WTC11 (cell line): ENCODE measurements at regions not wholly inside any gene's neighbourhood (a gene's known extent, or its start where the extent isn't known, plus 50 kb on each side); places are given as distances from the start of the nearest gene placed in this dataset.

ENCODE experiments used
- ATAC-seq: fragments of 200-7000 bp; cut with Tn5 transposase; 2 replicates; pipeline ENCODE4 v1.10.0; 2021; ENCODE audit warnings: mild to moderate bottlenecking, moderate library complexity
- CTCF ChIA-PET: fragments of 300-600 bp; sonication (Branson Sonifier 250); formaldehyde crosslinking; loops from one replicate; lab custom pipeline; 2021; ENCODE audit warnings: antibody characterized with exemption; lab: Charles Lee
- POLR2A ChIA-PET: fragments of 350-600 bp; sonication (Branson Sonifier 250); formaldehyde crosslinking; loops from one replicate; lab custom pipeline; 2021; ENCODE audit warnings: antibody characterized with exemption; lab: Charles Lee
- DNase-seq: peaks from one replicate; pipeline ENCODE4 v3.0.0; 2021; ENCODE audit warnings: low spot score
- H3K27ac Mint-ChIP-seq: 2 replicates; pipeline ENCODE4 v1.8.0; 2021; ENCODE audit warnings: mixed read lengths
- H3K27me3 Mint-ChIP-seq: 2 replicates; pipeline ENCODE4 v1.8.0; 2021; ENCODE audit warnings: low read depth, mild to moderate bottlenecking, moderate library complexity, mixed read lengths
- H3K36me3 Mint-ChIP-seq: 2 replicates; pipeline ENCODE4 v1.8.0; 2021; ENCODE audit warnings: mixed read lengths
- H3K4me1 Mint-ChIP-seq: 2 replicates; pipeline ENCODE4 v1.8.0; 2022; ENCODE audit warnings: mixed read lengths
- H3K4me3 Mint-ChIP-seq: 2 replicates; pipeline ENCODE4 v1.8.0; 2021; ENCODE audit warnings: mild to moderate bottlenecking, moderate library complexity, mixed read lengths
- H3K9me3 Mint-ChIP-seq: 2 replicates; pipeline ENCODE4 v1.8.0; 2021; ENCODE audit warnings: mixed read lengths
- FOXK1 ChIP-seq: sonication (generic); formaldehyde crosslinking; IDR thresholded peaks from 2 replicates; pipeline ENCODE4 v1.8.0; 2022; ENCODE audit warnings: mild to moderate bottlenecking, moderate library complexity, missing genetic modification reagents
- NFE2L1 ChIP-seq: sonication (generic); formaldehyde crosslinking; IDR thresholded peaks from 2 replicates; pipeline ENCODE4 v1.8.1; 2023; ENCODE audit warnings: missing genetic modification reagents
- RELA ChIP-seq: sonication (generic); formaldehyde crosslinking; IDR thresholded peaks from 2 replicates; pipeline ENCODE4 v1.8.1; 2022; ENCODE audit warnings: missing genetic modification reagents, mild to moderate bottlenecking, borderline replicate concordance
- SP1 ChIP-seq: sonication (generic); formaldehyde crosslinking; conservative IDR thresholded peaks from 2 replicates; pipeline ENCODE4 v1.8.1; 2022; ENCODE audit warnings: missing genetic modification reagents
- TCF7 ChIP-seq: sonication (generic); formaldehyde crosslinking; IDR thresholded peaks from 2 replicates; pipeline ENCODE4 v1.8.0; 2022; ENCODE audit warnings: mild to moderate bottlenecking, low read depth, missing genetic modification reagents, moderate library complexity
- ZNF671 ChIP-seq: fragments of 250-450 bp; sonication (Bioruptor Pico); IDR thresholded peaks from 2 replicates; pipeline ENCODE4 v1.8.0; 2021; ENCODE audit warnings: mild to moderate bottlenecking
- TF ChIP-seq, protein P1 (sequence below): sonication (generic); formaldehyde crosslinking; IDR thresholded peaks from 2 replicates; pipeline ENCODE4 v1.8.1; 2022; ENCODE audit warnings: mild to moderate bottlenecking, missing genetic modification reagents, moderate library complexity, borderline replicate concordance
- TF ChIP-seq, protein P2 (sequence below): sonication (generic); formaldehyde crosslinking; IDR thresholded peaks from 2 replicates; pipeline ENCODE4 v1.8.0; 2022; ENCODE audit warnings: missing genetic modification reagents
- TF ChIP-seq, protein P3 (sequence below): sonication (generic); formaldehyde crosslinking; IDR thresholded peaks from 2 replicates; pipeline ENCODE4 v1.8.1; 2022; ENCODE audit warnings: missing genetic modification reagents, borderline replicate concordance
- TF ChIP-seq, protein P4 (sequence below): sonication (generic); formaldehyde crosslinking; IDR thresholded peaks from 2 replicates; pipeline ENCODE4 v1.8.0; 2022; ENCODE audit warnings: mild to moderate bottlenecking, missing genetic modification reagents
- TF ChIP-seq, protein P5 (sequence below): sonication (generic); formaldehyde crosslinking; IDR thresholded peaks from 2 replicates; pipeline ENCODE4 v1.8.0; 2023; ENCODE audit warnings: missing genetic modification reagents
- TF ChIP-seq, protein P6 (sequence below): fragments of 250-450 bp; sonication (Bioruptor Pico); IDR thresholded peaks from 2 replicates; pipeline ENCODE4 v2.1.2; 2022; ENCODE audit warnings: mild to moderate bottlenecking, moderate library complexity

DNA sequence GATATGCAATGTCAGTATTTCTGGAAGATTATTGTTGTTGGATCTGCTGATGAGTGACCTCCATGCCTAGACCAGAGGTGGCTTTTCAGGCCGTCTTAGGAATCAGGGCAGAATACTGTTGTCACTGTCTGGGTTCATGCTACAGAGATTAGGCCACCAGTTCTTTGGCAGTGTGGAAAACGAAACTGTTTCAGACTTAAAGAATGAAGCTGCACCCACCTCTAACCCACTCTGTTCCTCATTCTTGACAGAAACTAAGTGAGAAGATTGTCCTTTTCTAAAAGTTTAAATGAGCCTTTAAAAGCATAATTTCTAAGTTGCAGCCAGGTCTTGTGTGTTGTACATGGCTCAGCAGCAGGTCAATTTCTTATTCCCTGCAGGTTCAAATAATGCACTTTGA lies 444.3 kb downstream of the ENC1 start (continued):
- TF ChIP-seq, protein P1, sequence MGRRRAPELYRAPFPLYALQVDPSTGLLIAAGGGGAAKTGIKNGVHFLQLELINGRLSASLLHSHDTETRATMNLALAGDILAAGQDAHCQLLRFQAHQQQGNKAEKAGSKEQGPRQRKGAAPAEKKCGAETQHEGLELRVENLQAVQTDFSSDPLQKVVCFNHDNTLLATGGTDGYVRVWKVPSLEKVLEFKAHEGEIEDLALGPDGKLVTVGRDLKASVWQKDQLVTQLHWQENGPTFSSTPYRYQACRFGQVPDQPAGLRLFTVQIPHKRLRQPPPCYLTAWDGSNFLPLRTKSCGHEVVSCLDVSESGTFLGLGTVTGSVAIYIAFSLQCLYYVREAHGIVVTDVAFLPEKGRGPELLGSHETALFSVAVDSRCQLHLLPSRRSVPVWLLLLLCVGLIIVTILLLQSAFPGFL (CRISPR knock-in tag): no peak
- TF ChIP-seq SP1 (CRISPR knock-in tag) (no peak), FOXK1 (CRISPR knock-in tag) (no peak), RELA (CRISPR knock-in tag) (no peak)
- TF ChIP-seq, protein P2, sequence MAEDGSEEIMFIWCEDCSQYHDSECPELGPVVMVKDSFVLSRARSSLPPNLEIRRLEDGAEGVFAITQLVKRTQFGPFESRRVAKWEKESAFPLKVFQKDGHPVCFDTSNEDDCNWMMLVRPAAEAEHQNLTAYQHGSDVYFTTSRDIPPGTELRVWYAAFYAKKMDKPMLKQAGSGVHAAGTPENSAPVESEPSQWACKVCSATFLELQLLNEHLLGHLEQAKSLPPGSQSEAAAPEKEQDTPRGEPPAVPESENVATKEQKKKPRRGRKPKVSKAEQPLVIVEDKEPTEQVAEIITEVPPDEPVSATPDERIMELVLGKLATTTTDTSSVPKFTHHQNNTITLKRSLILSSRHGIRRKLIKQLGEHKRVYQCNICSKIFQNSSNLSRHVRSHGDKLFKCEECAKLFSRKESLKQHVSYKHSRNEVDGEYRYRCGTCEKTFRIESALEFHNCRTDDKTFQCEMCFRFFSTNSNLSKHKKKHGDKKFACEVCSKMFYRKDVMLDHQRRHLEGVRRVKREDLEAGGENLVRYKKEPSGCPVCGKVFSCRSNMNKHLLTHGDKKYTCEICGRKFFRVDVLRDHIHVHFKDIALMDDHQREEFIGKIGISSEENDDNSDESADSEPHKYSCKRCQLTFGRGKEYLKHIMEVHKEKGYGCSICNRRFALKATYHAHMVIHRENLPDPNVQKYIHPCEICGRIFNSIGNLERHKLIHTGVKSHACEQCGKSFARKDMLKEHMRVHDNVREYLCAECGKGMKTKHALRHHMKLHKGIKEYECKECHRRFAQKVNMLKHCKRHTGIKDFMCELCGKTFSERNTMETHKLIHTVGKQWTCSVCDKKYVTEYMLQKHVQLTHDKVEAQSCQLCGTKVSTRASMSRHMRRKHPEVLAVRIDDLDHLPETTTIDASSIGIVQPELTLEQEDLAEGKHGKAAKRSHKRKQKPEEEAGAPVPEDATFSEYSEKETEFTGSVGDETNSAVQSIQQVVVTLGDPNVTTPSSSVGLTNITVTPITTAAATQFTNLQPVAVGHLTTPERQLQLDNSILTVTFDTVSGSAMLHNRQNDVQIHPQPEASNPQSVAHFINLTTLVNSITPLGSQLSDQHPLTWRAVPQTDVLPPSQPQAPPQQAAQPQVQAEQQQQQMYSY (CRISPR knock-in tag): no peak
- TF ChIP-seq, protein P3, sequence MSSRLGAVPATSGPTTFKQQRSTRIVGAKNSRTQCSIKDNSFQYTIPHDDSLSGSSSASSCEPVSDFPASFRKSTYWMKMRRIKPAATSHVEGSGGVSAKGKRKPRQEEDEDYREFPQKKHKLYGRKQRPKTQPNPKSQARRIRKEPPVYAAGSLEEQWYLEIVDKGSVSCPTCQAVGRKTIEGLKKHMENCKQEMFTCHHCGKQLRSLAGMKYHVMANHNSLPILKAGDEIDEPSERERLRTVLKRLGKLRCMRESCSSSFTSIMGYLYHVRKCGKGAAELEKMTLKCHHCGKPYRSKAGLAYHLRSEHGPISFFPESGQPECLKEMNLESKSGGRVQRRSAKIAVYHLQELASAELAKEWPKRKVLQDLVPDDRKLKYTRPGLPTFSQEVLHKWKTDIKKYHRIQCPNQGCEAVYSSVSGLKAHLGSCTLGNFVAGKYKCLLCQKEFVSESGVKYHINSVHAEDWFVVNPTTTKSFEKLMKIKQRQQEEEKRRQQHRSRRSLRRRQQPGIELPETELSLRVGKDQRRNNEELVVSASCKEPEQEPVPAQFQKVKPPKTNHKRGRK: no peak
- TF ChIP-seq, protein P4, sequence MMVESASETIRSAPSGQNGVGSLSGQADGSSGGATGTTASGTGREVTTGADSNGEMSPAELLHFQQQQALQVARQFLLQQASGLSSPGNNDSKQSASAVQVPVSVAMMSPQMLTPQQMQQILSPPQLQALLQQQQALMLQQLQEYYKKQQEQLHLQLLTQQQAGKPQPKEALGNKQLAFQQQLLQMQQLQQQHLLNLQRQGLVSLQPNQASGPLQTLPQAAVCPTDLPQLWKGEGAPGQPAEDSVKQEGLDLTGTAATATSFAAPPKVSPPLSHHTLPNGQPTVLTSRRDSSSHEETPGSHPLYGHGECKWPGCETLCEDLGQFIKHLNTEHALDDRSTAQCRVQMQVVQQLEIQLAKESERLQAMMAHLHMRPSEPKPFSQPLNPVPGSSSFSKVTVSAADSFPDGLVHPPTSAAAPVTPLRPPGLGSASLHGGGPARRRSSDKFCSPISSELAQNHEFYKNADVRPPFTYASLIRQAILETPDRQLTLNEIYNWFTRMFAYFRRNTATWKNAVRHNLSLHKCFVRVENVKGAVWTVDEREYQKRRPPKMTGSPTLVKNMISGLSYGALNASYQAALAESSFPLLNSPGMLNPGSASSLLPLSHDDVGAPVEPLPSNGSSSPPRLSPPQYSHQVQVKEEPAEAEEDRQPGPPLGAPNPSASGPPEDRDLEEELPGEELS (CRISPR knock-in tag): no peak

DNA sequence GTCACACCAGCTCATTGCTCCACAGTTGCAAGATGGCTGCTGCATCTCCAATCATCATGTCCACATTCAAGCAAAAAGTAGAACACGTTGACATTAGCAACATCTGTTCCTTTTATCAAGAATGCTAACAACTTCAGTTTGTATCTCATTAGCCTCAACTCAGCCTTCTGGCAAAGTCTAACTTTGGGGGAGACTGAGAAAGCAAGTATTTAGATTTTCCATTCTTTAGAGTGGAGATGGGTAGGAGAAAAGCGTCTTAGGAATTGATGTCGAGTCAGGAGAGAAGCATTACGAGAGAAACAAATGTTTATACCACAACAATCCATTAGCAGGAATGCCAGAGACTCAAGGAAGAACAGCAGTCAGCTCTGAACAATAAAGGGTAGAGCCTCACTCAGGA lies 446.3 kb downstream of the ENC1 start:
- DNase-seq: no peak

More for the DNA sequence above, 446.3 kb downstream of the ENC1 start:
- Mint-ChIP-seq H3K4me3 (no peak overlapping the region), H3K27ac (no peak overlapping the region), H3K36me3 (no peaks in the 10 kb centered on the region), H3K9me3 (peaks cover 15% of the 10 kb centered on the region), H3K27me3 (no peaks in the 10 kb centered on the region; the same call in 1 of the 2 replicates), H3K4me1 (no peaks in the 10 kb centered on the region)
- ChIA-PET POLR2A (no interaction called here), CTCF (no interaction called here)
- no peak for TF ChIP-seq ZNF671 (CRISPR knock-in tag)
- TF ChIP-seq TCF7 (CRISPR knock-in tag): no peak
- TF ChIP-seq, protein P5, sequence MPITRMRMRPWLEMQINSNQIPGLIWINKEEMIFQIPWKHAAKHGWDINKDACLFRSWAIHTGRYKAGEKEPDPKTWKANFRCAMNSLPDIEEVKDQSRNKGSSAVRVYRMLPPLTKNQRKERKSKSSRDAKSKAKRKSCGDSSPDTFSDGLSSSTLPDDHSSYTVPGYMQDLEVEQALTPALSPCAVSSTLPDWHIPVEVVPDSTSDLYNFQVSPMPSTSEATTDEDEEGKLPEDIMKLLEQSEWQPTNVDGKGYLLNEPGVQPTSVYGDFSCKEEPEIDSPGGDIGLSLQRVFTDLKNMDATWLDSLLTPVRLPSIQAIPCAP (CRISPR knock-in tag): no peak
- TF ChIP-seq NFE2L1 (CRISPR knock-in tag): no peak
- TF ChIP-seq, protein P6, sequence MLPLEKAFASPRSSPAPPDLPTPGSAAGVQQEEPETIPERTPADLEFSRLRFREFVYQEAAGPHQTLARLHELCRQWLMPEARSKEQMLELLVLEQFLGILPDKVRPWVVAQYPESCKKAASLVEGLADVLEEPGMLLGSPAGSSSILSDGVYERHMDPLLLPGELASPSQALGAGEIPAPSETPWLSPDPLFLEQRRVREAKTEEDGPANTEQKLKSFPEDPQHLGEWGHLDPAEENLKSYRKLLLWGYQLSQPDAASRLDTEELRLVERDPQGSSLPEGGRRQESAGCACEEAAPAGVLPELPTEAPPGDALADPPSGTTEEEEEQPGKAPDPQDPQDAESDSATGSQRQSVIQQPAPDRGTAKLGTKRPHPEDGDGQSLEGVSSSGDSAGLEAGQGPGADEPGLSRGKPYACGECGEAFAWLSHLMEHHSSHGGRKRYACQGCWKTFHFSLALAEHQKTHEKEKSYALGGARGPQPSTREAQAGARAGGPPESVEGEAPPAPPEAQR (CRISPR knock-in tag): no peak
- ATAC-seq: no peak
